ENCODE measurements at regions not wholly inside any gene's neighbourhood (a gene's known extent, or its start where the extent isn't known, plus 50 kb on each side); places are given as distances from the start of the nearest gene placed in this dataset.
"Not testable (repeated sequence)": the region's sequence is repeated elsewhere in the genome, so short reads cannot be mapped to it uniquely, and the experiment has no call there.

DNA sequence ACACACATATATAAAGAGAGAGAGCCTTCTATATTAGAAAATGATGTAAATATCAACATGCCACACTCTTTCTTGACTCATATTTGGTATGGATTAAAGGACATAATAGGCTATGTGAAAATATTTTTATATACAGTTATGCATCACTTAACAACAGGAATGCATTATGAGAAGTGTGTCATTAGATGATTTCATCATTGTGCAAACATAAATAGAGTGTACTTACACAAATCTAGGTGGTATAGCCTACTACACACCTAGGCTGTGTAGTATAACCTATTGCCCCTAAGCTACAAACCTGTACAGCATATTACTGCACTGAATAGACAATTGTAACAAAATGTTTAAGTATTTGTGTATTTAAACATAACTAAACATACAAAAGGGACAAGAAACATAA lies 354.8 kb upstream of the CNTNAP5 start:
- H3K9me3 Mint-ChIP-seq (ENCODE audit: unreplicated experiment): no peaks in the 10 kb centered on the region
- no peaks in the 10 kb centered on the region for H3K27me3 Mint-ChIP-seq (ENCODE audit: insufficient read depth, unreplicated experiment)
- no peaks in the 10 kb centered on the region for H3K27me3 ChIP-seq (replicated peaks; ENCODE audit: control insufficient read depth, insufficient read depth, low read length)
- ChIA-PET POLR2A (no interaction called here), CTCF (no interaction called here)
- H3K4me1 ChIP-seq: no peaks in the 10 kb centered on the region
- DNase-seq: no peak
- no peaks in the 10 kb centered on the region for H3K36me3 Mint-ChIP-seq (ENCODE audit: insufficient read depth, unreplicated experiment)
- no peak overlapping the region for H3K27ac Mint-ChIP-seq (ENCODE audit: unreplicated experiment)
- no peak overlapping the region for H3K4me3 Mint-ChIP-seq (ENCODE audit: unreplicated experiment)
- BruUV-seq (replicated peaks): no TSS peak
- H3K9me3 ChIP-seq: no peaks in the 10 kb centered on the region
- no peak for TF ChIP-seq CTCF (IDR thresholded peaks at IDR 0.05; ENCODE audit: insufficient read depth in 1 of 2, low read depth in 1 of 2, low read length in 1 of 2, severe bottlenecking in 1 of 2, unreplicated experiment in 1 of 2)
- H3K36me3 ChIP-seq (ENCODE audit: control insufficient read depth, insufficient read depth, low read length): no peaks in the 10 kb centered on the region
- no peak overlapping the region for H3K4me3 ChIP-seq (ENCODE audit: low read depth, low read length)
- intact Hi-C loops (cut with micrococcal nuclease; ENCODE audit: unreplicated experiment): no loop called here
- no peaks in the 10 kb centered on the region for H3K4me1 Mint-ChIP-seq (ENCODE audit: low read depth, unreplicated experiment)

- H3K9me3 ChIP-seq; H3K4me3 ChIP-seq (ENCODE audit: low read depth, low read length); H3K36me3 Mint-ChIP-seq (ENCODE audit: insufficient read depth, unreplicated experiment); H3K4me1 Mint-ChIP-seq (ENCODE audit: low read depth, unreplicated experiment); BruUV-seq (replicated peaks); H3K9me3 Mint-ChIP-seq (ENCODE audit: unreplicated experiment); H3K27ac Mint-ChIP-seq (ENCODE audit: unreplicated experiment); H3K27me3 ChIP-seq (replicated peaks; ENCODE audit: control insufficient read depth, insufficient read depth, low read length); POLR2A ChIA-PET; H3K27me3 Mint-ChIP-seq (ENCODE audit: insufficient read depth, unreplicated experiment); H3K36me3 ChIP-seq (ENCODE audit: control insufficient read depth, insufficient read depth, low read length); CTCF ChIA-PET; H3K4me3 Mint-ChIP-seq (ENCODE audit: unreplicated experiment); H3K4me1 ChIP-seq; DNase-seq; intact Hi-C loops (cut with micrococcal nuclease; ENCODE audit: unreplicated experiment): not testable (repeated sequence)
Observed at GRCh38 chr2:123683797-123684196, 341.3 kb upstream of the CNTNAP5 start.

GRCh38 chr2:123687064-123687463 lies 338.0 kb upstream of the CNTNAP5 start:
- intact Hi-C loops (cut with micrococcal nuclease; ENCODE audit: unreplicated experiment): no loop called here
- ChIA-PET CTCF (no interaction called here), POLR2A (no interaction called here)
- no TSS peak for BruUV-seq (replicated peaks)
- no peak for TF ChIP-seq CTCF (IDR thresholded peaks at IDR 0.05; ENCODE audit: insufficient read depth in 1 of 2, low read depth in 1 of 2, low read length in 1 of 2, severe bottlenecking in 1 of 2, unreplicated experiment in 1 of 2)
- Mint-ChIP-seq H3K27ac (ENCODE audit: unreplicated experiment) (no peak overlapping the region), H3K36me3 (ENCODE audit: insufficient read depth, unreplicated experiment) (no peaks in the 10 kb centered on the region), H3K9me3 (ENCODE audit: unreplicated experiment) (peaks cover 10% of the 10 kb centered on the region), H3K4me1 (ENCODE audit: low read depth, unreplicated experiment) (no peaks in the 10 kb centered on the region), H3K27me3 (ENCODE audit: insufficient read depth, unreplicated experiment) (no peaks in the 10 kb centered on the region), H3K4me3 (ENCODE audit: unreplicated experiment) (no peak overlapping the region)
- Histone ChIP-seq H3K9me3 (no peaks in the 10 kb centered on the region), H3K4me3 (ENCODE audit: low read depth, low read length) (no peak overlapping the region), H3K36me3 (ENCODE audit: control insufficient read depth, insufficient read depth, low read length) (no peaks in the 10 kb centered on the region), H3K4me1 (no peaks in the 10 kb centered on the region), H3K27me3 (replicated peaks; ENCODE audit: control insufficient read depth, insufficient read depth, low read length) (no peaks in the 10 kb centered on the region)
- no peak for DNase-seq

- ChIA-PET POLR2A (no interaction called here), CTCF (no interaction called here)
- TF ChIP-seq CTCF (IDR thresholded peaks at IDR 0.05; ENCODE audit: insufficient read depth in 1 of 2, low read depth in 1 of 2, low read length in 1 of 2, severe bottlenecking in 1 of 2, unreplicated experiment in 1 of 2): no peak
- Mint-ChIP-seq H3K27ac (ENCODE audit: unreplicated experiment) (no peak overlapping the region), H3K9me3 (ENCODE audit: unreplicated experiment) (peaks cover 10% of the 10 kb centered on the region), H3K27me3 (ENCODE audit: insufficient read depth, unreplicated experiment) (no peaks in the 10 kb centered on the region), H3K4me1 (ENCODE audit: low read depth, unreplicated experiment) (no peaks in the 10 kb centered on the region), H3K4me3 (ENCODE audit: unreplicated experiment) (no peak overlapping the region), H3K36me3 (ENCODE audit: insufficient read depth, unreplicated experiment) (no peaks in the 10 kb centered on the region)
- 0 out of 2 replicates have a peak, but pooled peaks cover 5% of the 10 kb centered on the region for H3K9me3 ChIP-seq
- no peaks in the 10 kb centered on the region for H3K36me3 ChIP-seq (ENCODE audit: control insufficient read depth, insufficient read depth, low read length)
- intact Hi-C loops (cut with micrococcal nuclease; ENCODE audit: unreplicated experiment): no loop called here
- DNase-seq: no peak
- no TSS peak for BruUV-seq (replicated peaks)
- no peaks in the 10 kb centered on the region for H3K4me1 ChIP-seq
- H3K4me3 ChIP-seq (ENCODE audit: low read depth, low read length): no peak overlapping the region
- no peaks in the 10 kb centered on the region for H3K27me3 ChIP-seq (replicated peaks; ENCODE audit: control insufficient read depth, insufficient read depth, low read length)
Observed at GRCh38 chr2:123688231-123688940, 336.7 kb upstream of the CNTNAP5 start.

Data from Caco-2 (cell line).